Neural cell (in vitro differentiated cells): ENCODE measurements at regions not wholly inside any gene's neighbourhood (a gene's known extent, or its start where the extent isn't known, plus 50 kb on each side); places are given as distances from the start of the nearest gene placed in this dataset.

Source experiments
- H2AFZ ChIP-seq: fragments of 200-600, 300-800 bp; sonication (generic), shearing (Covaris generic); 2 replicates; pipeline ENCODE4 v1.6.0; 2014; ENCODE audit warnings: low read depth, mild to moderate bottlenecking, antibody characterized with exemption, low read length, moderate library complexity
- H3F3A ChIP-seq: fragments of 200-600 bp; shearing (Covaris generic); 2 replicates; pipeline ENCODE4 v1.6.1; 2016; ENCODE audit warnings: mild to moderate bottlenecking, moderate library complexity, mixed read lengths, antibody characterized with exemption, low read length; ENCODE audit not compliant: insufficient read depth, poor library complexity, severe bottlenecking
- H3K27ac ChIP-seq: fragments of 200-600, 300-800 bp; sonication (generic), shearing (Covaris generic); 2 replicates; pipeline ENCODE4 v1.5.1; 2014; ENCODE audit warnings: mild to moderate bottlenecking, low read length, moderate library complexity
- H3K27me3 ChIP-seq: fragments of 300-800, 200-600 bp; sonication (generic), shearing (Covaris generic); 2 replicates; pipeline ENCODE4 v1.6.0; 2014; ENCODE audit warnings: mild to moderate bottlenecking, low read depth, low read length, moderate library complexity; ENCODE audit not compliant: insufficient read depth
- H3K36me3 ChIP-seq: fragments of 300-800, 200-600 bp; sonication (generic), shearing (Covaris generic); 2 replicates; pipeline ENCODE4 v1.5.1; 2014; ENCODE audit warnings: mild to moderate bottlenecking, antibody characterized with exemption, low read length, moderate library complexity; ENCODE audit not compliant: insufficient read depth
- H3K4me2 ChIP-seq: fragments of 300-800, 200-600 bp; sonication (generic), shearing (Covaris generic); 2 replicates; pipeline ENCODE4 v1.6.0; 2014; ENCODE audit warnings: mild to moderate bottlenecking, low read length
- H3K4me3 ChIP-seq: fragments of 300-800, 200-600 bp; sonication (generic), shearing (Covaris generic); 2 replicates; pipeline ENCODE4 v1.5.1; 2014; ENCODE audit warnings: mild to moderate bottlenecking, low read length, moderate library complexity
- H3K79me2 ChIP-seq: fragments of 200-600 bp; shearing (Covaris generic); replicated peaks from 2 replicates; pipeline ENCODE4 v1.6.0; 2014; ENCODE audit warnings: mild to moderate bottlenecking, low read length, moderate library complexity; ENCODE audit not compliant: insufficient read depth
- H3K9ac ChIP-seq: fragments of 300-800, 200-600 bp; sonication (generic), shearing (Covaris generic); 2 replicates; pipeline ENCODE4 v1.6.1; 2016; ENCODE audit warnings: mild to moderate bottlenecking, low read length, mixed read lengths
- H3K9me2 ChIP-seq: fragments of 200-600 bp; shearing (Covaris generic); 2 replicates; pipeline ENCODE4 v1.6.1; 2016; ENCODE audit warnings: mild to moderate bottlenecking, low read length, mixed read lengths; ENCODE audit not compliant: insufficient read depth
- H3K9me3 ChIP-seq: fragments of 200-600, 300-800 bp; sonication (generic), shearing (Covaris generic); 2 replicates; pipeline ENCODE4 v1.6.1; 2016; ENCODE audit warnings: mild to moderate bottlenecking, mixed run types, low read length, moderate library complexity, mixed read lengths
- H4K20me1 ChIP-seq: fragments of 200-600 bp; shearing (Covaris generic); 2 replicates; pipeline ENCODE4 v1.6.1; 2016; ENCODE audit warnings: mild to moderate bottlenecking, mixed run types; ENCODE audit not compliant: insufficient read depth
- EP300 ChIP-seq: fragments of 450-650 bp; conservative IDR thresholded peaks from 2 replicates; pipeline ENCODE4 v1.6.1; 2014; ENCODE audit warnings: antibody characterized with exemption, mild to moderate bottlenecking, moderate library complexity; ENCODE audit not compliant: poor library complexity, severe bottlenecking
- EZH2 ChIP-seq: fragments of 200-600, 300-800 bp; shearing (Covaris generic), sonication (generic); IDR thresholded peaks from 2 replicates; pipeline ENCODE4 v1.6.1; 2014; ENCODE audit warnings: antibody characterized with exemption, low read length, borderline replicate concordance, mild to moderate bottlenecking; ENCODE audit not compliant: insufficient read depth, poor library complexity, severe bottlenecking
- MXI1 ChIP-seq: fragments of 450-650 bp; conservative IDR thresholded peaks from 2 replicates; pipeline ENCODE4 v1.6.1; 2014; ENCODE audit warnings: antibody characterized with exemption, mild to moderate bottlenecking; ENCODE audit not compliant: poor library complexity, severe bottlenecking
- POLR2AphosphoS5 ChIP-seq: IDR thresholded peaks from 2 replicates; pipeline ENCODE4 v1.6.1; 2012
- RAD21 ChIP-seq: fragments of 450-650 bp; conservative IDR thresholded peaks from 2 replicates; pipeline ENCODE4 v1.6.1; 2014; ENCODE audit warnings: antibody characterized with exemption, mild to moderate bottlenecking, moderate library complexity
- SMC3 ChIP-seq: fragments of 450-650 bp; conservative IDR thresholded peaks from 2 replicates; pipeline ENCODE4 v1.6.1; 2014; ENCODE audit warnings: antibody characterized with exemption, mild to moderate bottlenecking, moderate library complexity; ENCODE audit not compliant: poor library complexity
- TAF1 ChIP-seq: IDR thresholded peaks from 2 replicates; pipeline ENCODE4 v1.6.1; 2012; ENCODE audit warnings: low read depth
- TF ChIP-seq, protein P1 (sequence below): IDR thresholded peaks from 2 replicates; pipeline ENCODE4 v1.6.1; 2012; ENCODE audit warnings: borderline replicate concordance
- TF ChIP-seq, protein P2 (sequence below): fragments of 450-650 bp; IDR thresholded peaks from 2 replicates; pipeline ENCODE4 v1.5.1; 2014; ENCODE audit warnings: antibody characterized with exemption, mild to moderate bottlenecking, moderate library complexity; ENCODE audit not compliant: poor library complexity, severe bottlenecking

DNA sequence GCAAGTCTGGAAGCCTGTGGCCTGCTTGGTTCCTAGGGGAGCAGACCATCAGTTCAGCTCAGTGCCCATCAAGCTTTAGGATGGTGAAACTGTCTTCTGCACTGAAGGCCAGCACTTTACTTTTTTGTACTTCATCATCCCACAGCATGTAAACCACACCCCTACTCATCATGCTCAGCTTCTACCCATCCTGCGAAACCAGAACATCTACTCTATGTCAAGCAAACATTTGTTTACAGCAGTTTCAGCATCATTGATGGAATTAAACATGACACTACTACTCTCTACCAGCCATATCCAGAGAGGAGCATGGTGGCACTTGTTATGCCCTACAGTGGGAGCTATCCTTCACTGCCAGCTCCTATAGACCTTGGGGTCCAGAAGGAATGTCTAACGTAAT lies 306.6 kb downstream of the SOX2 start:
- no peaks in the 10 kb centered on the region for H4K20me1 ChIP-seq
- H3K79me2 ChIP-seq, result no peaks in the 10 kb centered on the region
- no peaks in the 10 kb centered on the region for H3K9me2 ChIP-seq
- H3K9me3 ChIP-seq, result no peaks in the 10 kb centered on the region
- H3F3A ChIP-seq, result no peaks in the 10 kb centered on the region
- no peaks in the 10 kb centered on the region for H3K27me3 ChIP-seq
- no peak for TF ChIP-seq EZH2
- TF ChIP-seq RAD21, result no peak
- TF ChIP-seq, protein P1, sequence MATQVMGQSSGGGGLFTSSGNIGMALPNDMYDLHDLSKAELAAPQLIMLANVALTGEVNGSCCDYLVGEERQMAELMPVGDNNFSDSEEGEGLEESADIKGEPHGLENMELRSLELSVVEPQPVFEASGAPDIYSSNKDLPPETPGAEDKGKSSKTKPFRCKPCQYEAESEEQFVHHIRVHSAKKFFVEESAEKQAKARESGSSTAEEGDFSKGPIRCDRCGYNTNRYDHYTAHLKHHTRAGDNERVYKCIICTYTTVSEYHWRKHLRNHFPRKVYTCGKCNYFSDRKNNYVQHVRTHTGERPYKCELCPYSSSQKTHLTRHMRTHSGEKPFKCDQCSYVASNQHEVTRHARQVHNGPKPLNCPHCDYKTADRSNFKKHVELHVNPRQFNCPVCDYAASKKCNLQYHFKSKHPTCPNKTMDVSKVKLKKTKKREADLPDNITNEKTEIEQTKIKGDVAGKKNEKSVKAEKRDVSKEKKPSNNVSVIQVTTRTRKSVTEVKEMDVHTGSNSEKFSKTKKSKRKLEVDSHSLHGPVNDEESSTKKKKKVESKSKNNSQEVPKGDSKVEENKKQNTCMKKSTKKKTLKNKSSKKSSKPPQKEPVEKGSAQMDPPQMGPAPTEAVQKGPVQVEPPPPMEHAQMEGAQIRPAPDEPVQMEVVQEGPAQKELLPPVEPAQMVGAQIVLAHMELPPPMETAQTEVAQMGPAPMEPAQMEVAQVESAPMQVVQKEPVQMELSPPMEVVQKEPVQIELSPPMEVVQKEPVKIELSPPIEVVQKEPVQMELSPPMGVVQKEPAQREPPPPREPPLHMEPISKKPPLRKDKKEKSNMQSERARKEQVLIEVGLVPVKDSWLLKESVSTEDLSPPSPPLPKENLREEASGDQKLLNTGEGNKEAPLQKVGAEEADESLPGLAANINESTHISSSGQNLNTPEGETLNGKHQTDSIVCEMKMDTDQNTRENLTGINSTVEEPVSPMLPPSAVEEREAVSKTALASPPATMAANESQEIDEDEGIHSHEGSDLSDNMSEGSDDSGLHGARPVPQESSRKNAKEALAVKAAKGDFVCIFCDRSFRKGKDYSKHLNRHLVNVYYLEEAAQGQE, result no peak
- TF ChIP-seq MXI1, result no peak
- no peak for TF ChIP-seq TAF1
- no peak for TF ChIP-seq EP300
- TF ChIP-seq POLR2AphosphoS5, result no peak
- no peak for TF ChIP-seq SMC3
- TF ChIP-seq, protein P2, sequence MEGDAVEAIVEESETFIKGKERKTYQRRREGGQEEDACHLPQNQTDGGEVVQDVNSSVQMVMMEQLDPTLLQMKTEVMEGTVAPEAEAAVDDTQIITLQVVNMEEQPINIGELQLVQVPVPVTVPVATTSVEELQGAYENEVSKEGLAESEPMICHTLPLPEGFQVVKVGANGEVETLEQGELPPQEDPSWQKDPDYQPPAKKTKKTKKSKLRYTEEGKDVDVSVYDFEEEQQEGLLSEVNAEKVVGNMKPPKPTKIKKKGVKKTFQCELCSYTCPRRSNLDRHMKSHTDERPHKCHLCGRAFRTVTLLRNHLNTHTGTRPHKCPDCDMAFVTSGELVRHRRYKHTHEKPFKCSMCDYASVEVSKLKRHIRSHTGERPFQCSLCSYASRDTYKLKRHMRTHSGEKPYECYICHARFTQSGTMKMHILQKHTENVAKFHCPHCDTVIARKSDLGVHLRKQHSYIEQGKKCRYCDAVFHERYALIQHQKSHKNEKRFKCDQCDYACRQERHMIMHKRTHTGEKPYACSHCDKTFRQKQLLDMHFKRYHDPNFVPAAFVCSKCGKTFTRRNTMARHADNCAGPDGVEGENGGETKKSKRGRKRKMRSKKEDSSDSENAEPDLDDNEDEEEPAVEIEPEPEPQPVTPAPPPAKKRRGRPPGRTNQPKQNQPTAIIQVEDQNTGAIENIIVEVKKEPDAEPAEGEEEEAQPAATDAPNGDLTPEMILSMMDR, result no peak
- no peak overlapping the region for H3K4me3 ChIP-seq
- H3K4me2 ChIP-seq, result no peak overlapping the region
- no peak overlapping the region for H3K27ac ChIP-seq
- no peak overlapping the region for H3K9ac ChIP-seq
- H2AFZ ChIP-seq, result no peak overlapping the region
- no peaks in the 10 kb centered on the region for H3K36me3 ChIP-seq

DNA sequence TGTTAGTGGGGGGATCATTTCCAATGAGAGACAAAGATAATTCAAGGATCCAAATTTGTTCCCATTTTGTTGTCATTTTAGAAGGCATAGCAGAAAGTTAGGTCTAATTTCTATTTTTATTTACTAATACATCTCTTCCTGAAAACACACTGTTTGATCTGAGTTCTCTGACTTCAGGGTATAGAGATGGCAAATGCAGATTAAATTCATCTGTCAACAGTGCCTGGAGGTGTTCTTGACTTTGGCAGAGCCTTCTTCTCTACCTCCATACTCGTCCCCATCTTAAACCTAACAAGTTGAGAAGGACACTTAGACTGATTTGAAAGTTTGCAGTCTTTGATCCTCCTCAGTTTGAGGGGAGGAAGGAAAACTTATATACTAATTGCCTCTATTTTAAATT lies 308.2 kb downstream of the SOX2 start:
- no peak overlapping the region for H3K27ac ChIP-seq
- TF ChIP-seq EZH2 (no peak), SMC3 (no peak), EP300 (no peak), MXI1 (no peak), POLR2AphosphoS5 (no peak), RAD21 (no peak), TAF1 (no peak)
- TF ChIP-seq, protein P2, result no peak
- TF ChIP-seq, protein P1, result no peak
- H3K9ac ChIP-seq, result no peak overlapping the region
- no peak overlapping the region for H3K4me3 ChIP-seq
- no peak overlapping the region for H2AFZ ChIP-seq
- H3K79me2 ChIP-seq, result no peaks in the 10 kb centered on the region
- no peaks in the 10 kb centered on the region for H3K27me3 ChIP-seq
- H3K4me2 ChIP-seq, result no peak overlapping the region
- H3K36me3 ChIP-seq, result no peaks in the 10 kb centered on the region
- no peaks in the 10 kb centered on the region for H3F3A ChIP-seq
- H3K9me3 ChIP-seq, result no peaks in the 10 kb centered on the region
- H4K20me1 ChIP-seq, result no peaks in the 10 kb centered on the region
- H3K9me2 ChIP-seq, result no peaks in the 10 kb centered on the region
